ENCODE measurements at regions not wholly inside any gene's neighbourhood (a gene's known extent, or its start where the extent isn't known, plus 50 kb on each side); places are given as distances from the start of the nearest gene placed in this dataset.

GRCh38 chr6:14681699-14682487 is 564.0 kb upstream of the JARID2 start:
- no peak for TF ChIP-seq CTCF (IDR thresholded peaks at IDR 0.05; ENCODE audit: insufficient read depth, low read length, poor library complexity, severe bottlenecking)
- no peak for DNase-seq (ENCODE audit: low read depth)
- Histone ChIP-seq H3K36me3 (ENCODE audit: control insufficient read depth, insufficient read depth, low read length) (no peaks in the 10 kb centered on the region), H3K27me3 (ENCODE audit: control insufficient read depth, insufficient read depth, low read length) (no peaks in the 10 kb centered on the region), H3K4me3 (ENCODE audit: low read depth, low read length) (no peak overlapping the region)

GRCh38 chr6:14682812-14683211 is 563.1 kb upstream of the JARID2 start:
- no peak overlapping the region for H3K4me3 ChIP-seq (ENCODE audit: low read depth, low read length)
- no peaks in the 10 kb centered on the region for H3K36me3 ChIP-seq (ENCODE audit: control insufficient read depth, insufficient read depth, low read length)
- no peak for DNase-seq (ENCODE audit: low read depth)
- TF ChIP-seq CTCF (IDR thresholded peaks at IDR 0.05; ENCODE audit: insufficient read depth, low read length, poor library complexity, severe bottlenecking): no peak
- H3K27me3 ChIP-seq (ENCODE audit: control insufficient read depth, insufficient read depth, low read length): no peaks in the 10 kb centered on the region

GRCh38 chr6:14689639-14690038 is 556.2 kb upstream of the JARID2 start:
- no peak for DNase-seq (ENCODE audit: low read depth)
- no peaks in the 10 kb centered on the region for H3K36me3 ChIP-seq (ENCODE audit: control insufficient read depth, insufficient read depth, low read length)
- TF ChIP-seq CTCF (IDR thresholded peaks at IDR 0.05; ENCODE audit: insufficient read depth, low read length, poor library complexity, severe bottlenecking): no peak
- H3K27me3 ChIP-seq (ENCODE audit: control insufficient read depth, insufficient read depth, low read length): no peaks in the 10 kb centered on the region
- H3K4me3 ChIP-seq (ENCODE audit: low read depth, low read length): no peak overlapping the region

GRCh38 chr6:14690120-14691056 is 555.5 kb upstream of the JARID2 start:
- no peak for TF ChIP-seq CTCF (IDR thresholded peaks at IDR 0.05; ENCODE audit: insufficient read depth, low read length, poor library complexity, severe bottlenecking)

GRCh38 chr6:14692208-14692607 is 553.7 kb upstream of the JARID2 start:
- DNase-seq (ENCODE audit: low read depth): no peak
- Histone ChIP-seq H3K4me3 (ENCODE audit: low read depth, low read length) (no peak overlapping the region), H3K27me3 (ENCODE audit: control insufficient read depth, insufficient read depth, low read length) (no peaks in the 10 kb centered on the region), H3K36me3 (ENCODE audit: control insufficient read depth, insufficient read depth, low read length) (no peaks in the 10 kb centered on the region)
- TF ChIP-seq CTCF (IDR thresholded peaks at IDR 0.05; ENCODE audit: insufficient read depth, low read length, poor library complexity, severe bottlenecking): no peak

More at GRCh38 chr6:14690120-14691056, 555.5 kb upstream of the JARID2 start:
- no peak for DNase-seq (ENCODE audit: low read depth)
- Histone ChIP-seq H3K36me3 (ENCODE audit: control insufficient read depth, insufficient read depth, low read length) (no peaks in the 10 kb centered on the region), H3K27me3 (ENCODE audit: control insufficient read depth, insufficient read depth, low read length) (no peaks in the 10 kb centered on the region), H3K4me3 (ENCODE audit: low read depth, low read length) (no peak overlapping the region)
